Caco-2 (cell line): ENCODE measurements at regions not wholly inside any gene's neighbourhood (a gene's known extent, or its start where the extent isn't known, plus 50 kb on each side); places are given as distances from the start of the nearest gene placed in this dataset.

ENCODE experiments used
- BruUV-seq: library from RNA; stranded (reverse); fragments of 400-500 nt; replicated peaks from 2 replicates; lab custom pipeline; 2021; lab: Mats Ljungman, UMichigan
- CTCF ChIA-PET: fragments of 300-600 bp; sonication (Branson Sonifier 250); formaldehyde crosslinking; loops from one replicate; lab custom pipeline; 2022; ENCODE audit warnings: antibody characterized with exemption; lab: Charles Lee
- POLR2A ChIA-PET: fragments of 300-600 bp; sonication (Branson Sonifier 250); formaldehyde crosslinking; loops from one replicate; lab custom pipeline; 2022; ENCODE audit warnings: antibody characterized with exemption; lab: Charles Lee
- DNase-seq, 2 experiments: peaks; one replicate each; pipeline versions ENCODE4 v3.0.0 to v3.0.0-alpha.2; 2020 to 2022
- H3K27me3 ChIP-seq: replicated peaks from 2 replicates; pipeline ENCODE4 v1.6.0; 2011; ENCODE audit warnings: low read length; ENCODE audit not compliant: control insufficient read depth, insufficient read depth
- H3K36me3 ChIP-seq: 2 replicates; pipeline ENCODE4 v1.5.1; 2011; ENCODE audit warnings: low read length; ENCODE audit not compliant: control insufficient read depth, insufficient read depth
- H3K4me1 ChIP-seq: fragments of 250-450 bp; sonication (Bioruptor Pico); 2 replicates; pipeline ENCODE4 v1.5.1; 2020; ENCODE audit warnings: mild to moderate bottlenecking
- H3K4me3 ChIP-seq: 2 replicates; pipeline ENCODE4 v1.5.1; 2011; ENCODE audit warnings: low read depth, mild to moderate bottlenecking, control low read depth, low read length
- H3K9me3 ChIP-seq: fragments of 250-450 bp; sonication (Bioruptor Pico); 2 replicates; pipeline ENCODE4 v1.5.1; 2020; ENCODE audit warnings: mild to moderate bottlenecking, moderate library complexity
- H3K27ac Mint-ChIP-seq: one replicate; pipeline ENCODE4 v1.8.0; 2022; ENCODE audit warnings: mixed read lengths; ENCODE audit not compliant: unreplicated experiment
- H3K27me3 Mint-ChIP-seq: one replicate; pipeline ENCODE4 v1.8.0; 2022; ENCODE audit warnings: mixed read lengths; ENCODE audit not compliant: insufficient read depth, unreplicated experiment
- H3K36me3 Mint-ChIP-seq: one replicate; pipeline ENCODE4 v1.8.0; 2022; ENCODE audit warnings: mild to moderate bottlenecking, mixed read lengths; ENCODE audit not compliant: insufficient read depth, unreplicated experiment
- H3K4me1 Mint-ChIP-seq: one replicate; pipeline ENCODE4 v1.8.0; 2022; ENCODE audit warnings: low read depth, mixed read lengths; ENCODE audit not compliant: unreplicated experiment
- H3K4me3 Mint-ChIP-seq: one replicate; pipeline ENCODE4 v1.8.0; 2022; ENCODE audit warnings: mild to moderate bottlenecking, moderate library complexity, mixed read lengths; ENCODE audit not compliant: unreplicated experiment
- H3K9me3 Mint-ChIP-seq: one replicate; pipeline ENCODE4 v1.8.0; 2022; ENCODE audit warnings: mixed read lengths; ENCODE audit not compliant: unreplicated experiment
- CTCF ChIP-seq, 2 experiments: fragments of 200-600 bp in 1 of 2; IDR thresholded peaks; 1 replicate in 1 of 2; 2 replicates in 1 of 2; pipeline versions ENCODE4 v1.5.1 to v1.8.0; 2011 to 2022; ENCODE audit warnings: antibody characterized with exemption in 1 of 2, control low read depth in 1 of 2, inconsistent platforms in 1 of 2, low read depth in 1 of 2, low read length in 1 of 2, mild to moderate bottlenecking in 1 of 2, moderate library complexity in 1 of 2; ENCODE audit not compliant: insufficient read depth in 1 of 2, severe bottlenecking in 1 of 2, unreplicated experiment in 1 of 2
- intact Hi-C: fragments of 100-400 bp; cut with micrococcal nuclease; formaldehyde crosslinking; loops from one replicate; pipeline ENCODE4 v1.10.0; 2022; ENCODE audit not compliant: unreplicated experiment

DNA sequence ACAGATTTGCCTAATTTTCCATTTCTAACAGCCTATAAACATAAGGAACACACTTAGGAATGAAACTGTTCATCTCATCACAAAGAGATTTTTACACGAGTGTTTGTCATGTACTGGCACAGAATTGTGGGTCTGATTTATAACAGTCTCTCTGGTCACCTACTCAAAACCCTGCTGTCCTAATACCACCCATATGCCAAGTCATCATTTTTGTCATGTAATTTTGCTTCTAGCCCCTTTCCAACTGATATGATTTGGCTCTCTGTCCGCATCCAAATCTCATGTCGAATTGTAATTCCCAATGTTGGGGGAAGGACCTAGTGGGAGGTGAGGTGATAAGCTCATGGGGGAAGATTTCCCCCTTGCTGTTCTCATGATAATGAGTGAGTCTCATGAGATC is 284.1 kb upstream of the SLITRK2 start:
- intact Hi-C loops: no loop called here
- ChIA-PET POLR2A (no interaction called here), CTCF (no interaction called here)
- Mint-ChIP-seq H3K27me3 (no peaks in the 10 kb centered on the region), H3K36me3 (no peaks in the 10 kb centered on the region), H3K9me3 (peaks cover 8% of the 10 kb centered on the region), H3K4me3 (no peak overlapping the region), H3K27ac (no peak overlapping the region), H3K4me1 (no peaks in the 10 kb centered on the region)
- BruUV-seq: no TSS peak
- no peak for DNase-seq
- no peak for TF ChIP-seq CTCF (IDR thresholded peaks at IDR 0.05; ENCODE audit: insufficient read depth in 1 of 2, low read depth in 1 of 2, low read length in 1 of 2, severe bottlenecking in 1 of 2, unreplicated experiment in 1 of 2)
- no peaks in the 10 kb centered on the region for H3K4me1 ChIP-seq
- H3K4me3 ChIP-seq: no peak overlapping the region
- H3K9me3 ChIP-seq: no peaks in the 10 kb centered on the region
- no peaks in the 10 kb centered on the region for H3K36me3 ChIP-seq
- H3K27me3 ChIP-seq: no peaks in the 10 kb centered on the region

DNA sequence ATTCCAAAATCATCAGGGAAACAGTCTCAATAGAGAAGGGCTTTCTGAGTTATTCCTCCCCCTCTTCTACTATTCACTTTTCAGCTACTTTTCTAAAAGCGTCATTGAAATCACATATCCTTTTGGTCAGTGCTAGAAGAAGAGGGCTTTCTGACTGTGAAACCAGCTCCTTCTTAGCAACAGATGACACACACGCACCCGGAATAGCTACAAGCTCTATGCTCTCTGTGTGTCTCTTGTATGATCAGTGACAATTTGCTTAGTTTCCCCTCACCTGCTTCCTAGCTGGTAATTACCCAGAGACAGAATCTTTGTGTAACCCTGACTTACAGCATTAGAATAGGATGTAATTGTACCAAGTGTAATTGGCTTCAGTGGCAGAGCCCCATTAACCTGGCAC is 268.1 kb upstream of the SLITRK2 start:
- H3K27ac Mint-ChIP-seq: no peak overlapping the region
- POLR2A ChIA-PET: no interaction called here
- intact Hi-C loops: no loop called here
- Histone ChIP-seq H3K27me3 (no peaks in the 10 kb centered on the region), H3K4me1 (no peaks in the 10 kb centered on the region), H3K36me3 (no peaks in the 10 kb centered on the region), H3K4me3 (no peak overlapping the region), H3K9me3 (no peaks in the 10 kb centered on the region)
- no peaks in the 10 kb centered on the region for H3K9me3 Mint-ChIP-seq
- no peaks in the 10 kb centered on the region for H3K27me3 Mint-ChIP-seq
- DNase-seq: no peak
- CTCF ChIA-PET: no interaction called here
- no TSS peak for BruUV-seq
- no peaks in the 10 kb centered on the region for H3K4me1 Mint-ChIP-seq
- H3K4me3 Mint-ChIP-seq: no peak overlapping the region
- H3K36me3 Mint-ChIP-seq: no peaks in the 10 kb centered on the region
- no peak for TF ChIP-seq CTCF (IDR thresholded peaks at IDR 0.05; ENCODE audit: insufficient read depth in 1 of 2, low read depth in 1 of 2, low read length in 1 of 2, severe bottlenecking in 1 of 2, unreplicated experiment in 1 of 2)

- intact Hi-C loops: no loop called here
- no peak for DNase-seq
- H3K9me3 ChIP-seq: no peaks in the 10 kb centered on the region
- no peak overlapping the region for H3K4me3 ChIP-seq
- H3K27me3 ChIP-seq: no peaks in the 10 kb centered on the region
- POLR2A ChIA-PET: no interaction called here
- no peak overlapping the region for H3K27ac Mint-ChIP-seq
- no peaks in the 10 kb centered on the region for H3K9me3 Mint-ChIP-seq
- CTCF ChIA-PET: no interaction called here
- H3K4me1 Mint-ChIP-seq: no peaks in the 10 kb centered on the region
- no peaks in the 10 kb centered on the region for H3K36me3 Mint-ChIP-seq
- BruUV-seq: no TSS peak
- H3K27me3 Mint-ChIP-seq: no peaks in the 10 kb centered on the region
- H3K4me1 ChIP-seq: no peaks in the 10 kb centered on the region
- no peak overlapping the region for H3K4me3 Mint-ChIP-seq
- TF ChIP-seq CTCF (IDR thresholded peaks at IDR 0.05; ENCODE audit: insufficient read depth in 1 of 2, low read depth in 1 of 2, low read length in 1 of 2, severe bottlenecking in 1 of 2, unreplicated experiment in 1 of 2): no peak
- H3K36me3 ChIP-seq: no peaks in the 10 kb centered on the region
Observed at GRCh38 chrX:145552643-145553042, 265.0 kb upstream of the SLITRK2 start.
